Ishikawa (cell line): ENCODE measurements at regions not wholly inside any gene's neighbourhood (a gene's known extent, or its start where the extent isn't known, plus 50 kb on each side); places are given as distances from the start of the nearest gene placed in this dataset.

Experiments used
- EGR1 ChIP-seq: IDR thresholded peaks from 2 replicates; pipeline ENCODE4 v1.6.1; 2012
- EP300 ChIP-seq: IDR thresholded peaks from 2 replicates; pipeline ENCODE4 v1.6.1; 2012; ENCODE audit warnings: borderline replicate concordance
- FOXM1 ChIP-seq: IDR thresholded peaks from 2 replicates; pipeline ENCODE4 v1.6.1; 2012; ENCODE audit warnings: low read depth, borderline replicate concordance
- MAX ChIP-seq: IDR thresholded peaks from 2 replicates; pipeline ENCODE4 v1.6.1; 2012
- NFIC ChIP-seq: IDR thresholded peaks from 2 replicates; pipeline ENCODE4 v1.6.1; 2012
- REST ChIP-seq: IDR thresholded peaks from 2 replicates; pipeline ENCODE4 v1.6.1; 2012; ENCODE audit warnings: low read depth, mild to moderate bottlenecking
- YY1 ChIP-seq: IDR thresholded peaks from 2 replicates; pipeline ENCODE4 v1.6.1; 2012; ENCODE audit warnings: low read depth

- no peak for TF ChIP-seq REST
- no peak for TF ChIP-seq EP300
- TF ChIP-seq YY1: no peak
- no peak for TF ChIP-seq MAX
- TF ChIP-seq FOXM1: no peak
- no peak for TF ChIP-seq EGR1
- TF ChIP-seq NFIC: no peak
Measured at GRCh38 chr5:58016877-58017276, 443.0 kb downstream of the PLK2 start.
